HT-29 (cell line): ENCODE measurements at regions not wholly inside any gene's neighbourhood (a gene's known extent, or its start where the extent isn't known, plus 50 kb on each side); places are given as distances from the start of the nearest gene placed in this dataset.
"Not testable (repeated sequence)": the region's sequence is repeated elsewhere in the genome, so short reads cannot be mapped to it uniquely, and the experiment has no call there.

ENCODE experiments used
- DNase-seq: peaks from one replicate; pipeline ENCODE4 v3.0.0-alpha.2; 2015; ENCODE audit warnings: low spot score

DNA sequence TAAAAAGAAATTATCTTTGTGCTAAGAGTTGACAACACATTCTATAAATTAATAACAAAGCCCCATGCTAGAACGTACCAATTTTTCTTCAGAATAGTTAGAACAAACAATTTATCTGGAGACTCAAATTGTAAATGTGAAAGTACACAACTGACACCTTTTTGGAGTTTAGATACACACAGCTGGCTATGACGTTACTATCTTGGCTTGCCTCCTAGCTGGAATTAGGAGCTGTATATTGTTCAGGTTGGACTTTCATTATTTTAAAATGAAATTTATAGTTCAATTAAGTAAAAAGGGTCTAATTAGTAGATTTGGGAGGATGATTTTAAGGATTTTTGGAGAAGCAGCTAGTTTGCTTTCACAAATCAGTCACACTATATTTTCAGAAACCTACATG, 393.9 kb upstream of the RIOK2 start:
- DNase-seq = no peak

- DNase-seq = not testable (repeated sequence)
These were observed 396.9 kb upstream of the RIOK2 start for GRCh38 chr5:97579977-97580376.

DNA sequence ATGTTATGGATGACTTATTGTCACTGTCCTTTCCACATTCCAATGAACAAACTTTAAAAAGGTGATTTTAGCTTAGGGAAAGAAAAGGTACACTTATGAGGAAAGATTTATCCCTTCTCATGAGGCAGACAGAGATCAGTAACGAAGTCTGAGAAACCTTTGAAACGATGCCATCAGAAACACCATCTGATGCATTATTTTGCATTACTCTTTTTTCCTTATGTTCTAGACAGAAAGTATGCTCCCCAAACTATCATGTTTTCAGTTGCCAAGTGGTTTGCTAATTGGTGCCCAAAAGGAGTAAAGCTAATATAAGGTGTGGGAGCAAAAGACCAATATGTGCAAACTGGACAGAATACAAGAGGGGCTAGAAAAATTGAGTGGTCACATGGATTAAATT, 397.7 kb upstream of the RIOK2 start:
- no peak for DNase-seq

DNA sequence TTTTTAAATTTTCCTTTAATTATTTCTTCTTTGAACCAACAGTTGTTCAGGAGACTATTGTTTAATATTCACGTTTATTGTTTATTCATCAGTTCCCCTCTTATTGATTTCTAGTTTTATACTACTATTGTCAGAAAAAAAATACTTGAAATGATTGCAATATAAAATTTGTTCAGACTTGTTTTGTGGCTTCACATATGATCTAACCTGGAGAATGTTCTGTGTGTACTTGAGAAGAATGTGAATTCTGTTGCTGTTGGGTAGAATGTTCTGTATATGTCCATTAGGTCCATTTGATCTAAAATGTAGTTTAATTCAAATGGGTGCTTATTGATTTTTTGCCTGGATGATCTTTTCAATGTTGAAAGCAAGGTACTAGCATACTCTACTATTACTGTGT, 408.7 kb upstream of the RIOK2 start:
- no peak for DNase-seq

DNA sequence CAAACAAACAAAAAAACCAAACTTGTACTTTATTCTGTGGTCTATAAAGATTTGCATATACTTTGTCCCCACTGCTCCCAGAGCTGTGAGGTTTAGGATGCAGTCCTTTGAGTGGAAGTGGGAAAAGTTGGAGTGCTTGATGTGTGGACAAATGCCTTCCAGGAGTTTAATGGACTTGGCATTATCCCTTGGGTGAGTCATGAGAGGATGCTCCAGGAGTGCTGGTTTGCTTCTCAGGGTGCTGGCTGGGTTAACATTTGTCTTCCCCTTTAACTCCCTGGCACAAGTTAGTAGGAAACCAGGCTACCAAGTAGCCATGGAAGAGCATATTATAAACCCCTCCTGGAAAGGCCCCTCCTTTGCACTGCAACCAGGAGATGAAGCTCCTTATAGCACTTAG, 417.4 kb upstream of the RIOK2 start:
- no peak for DNase-seq

DNA sequence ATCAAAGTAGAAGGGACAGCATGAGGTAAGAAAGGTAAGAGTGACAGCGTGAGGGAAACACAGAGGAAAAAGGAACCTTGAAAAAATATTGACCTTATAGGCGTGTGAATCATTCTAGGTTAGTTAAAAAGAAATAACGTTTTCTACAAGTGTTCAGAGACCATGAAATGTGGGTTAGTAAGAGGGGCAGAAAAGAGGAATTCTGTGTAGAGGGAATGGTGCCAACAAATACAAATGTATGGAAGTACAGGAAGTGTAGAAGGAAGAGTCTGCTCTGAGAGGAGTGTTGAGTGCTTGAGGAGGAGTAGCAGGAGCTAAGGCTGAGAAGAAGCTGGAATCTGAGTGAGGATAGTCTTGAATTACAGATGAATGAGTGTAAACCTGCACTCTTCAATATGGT, 418.6 kb upstream of the RIOK2 start:
- DNase-seq = no peak

GRCh38 chr5:97606531-97606930, 423.5 kb upstream of the RIOK2 start:
- no peak for DNase-seq

DNA sequence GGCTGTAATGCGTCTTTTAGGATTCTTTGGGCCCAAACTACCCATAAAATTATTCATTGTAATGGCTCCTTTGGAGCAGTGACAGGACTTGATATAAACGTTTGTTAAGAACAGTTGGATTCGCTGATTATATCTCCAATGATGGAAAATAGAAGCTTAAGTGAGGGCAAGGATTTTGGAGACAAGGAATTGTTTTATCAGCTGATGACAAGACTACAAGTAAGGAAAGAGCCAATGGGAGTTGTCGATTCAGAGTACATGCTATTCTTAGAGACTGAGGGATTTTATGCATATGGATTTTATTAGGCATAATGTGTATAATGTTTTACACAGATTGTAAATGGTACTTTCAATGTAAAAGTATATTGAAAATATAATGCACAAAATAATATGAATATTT, 425.5 kb upstream of the RIOK2 start:
- no peak for DNase-seq

GRCh38 chr5:97618721-97619120, 435.7 kb upstream of the RIOK2 start:
- DNase-seq = no peak

DNA sequence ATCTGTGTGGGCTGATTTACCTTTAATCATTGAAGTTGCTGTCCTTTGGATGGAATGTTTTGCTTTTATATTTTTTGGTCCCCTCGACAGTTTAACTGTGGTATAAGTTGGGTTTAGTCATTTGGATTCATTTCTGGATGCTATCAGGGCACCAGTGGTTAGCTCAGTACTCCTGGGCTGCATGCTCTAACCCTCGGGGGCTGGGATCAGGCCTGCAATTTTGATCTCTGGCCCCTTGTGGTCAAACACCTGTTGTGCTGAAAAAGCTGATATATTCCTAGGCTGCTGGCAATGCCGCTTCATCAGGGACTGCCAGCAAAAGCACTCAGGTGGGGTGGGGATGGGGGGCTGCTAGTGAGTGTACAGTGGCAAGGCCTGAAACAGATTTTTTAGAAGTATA, 440.4 kb upstream of the RIOK2 start:
- DNase-seq = no peak

DNA sequence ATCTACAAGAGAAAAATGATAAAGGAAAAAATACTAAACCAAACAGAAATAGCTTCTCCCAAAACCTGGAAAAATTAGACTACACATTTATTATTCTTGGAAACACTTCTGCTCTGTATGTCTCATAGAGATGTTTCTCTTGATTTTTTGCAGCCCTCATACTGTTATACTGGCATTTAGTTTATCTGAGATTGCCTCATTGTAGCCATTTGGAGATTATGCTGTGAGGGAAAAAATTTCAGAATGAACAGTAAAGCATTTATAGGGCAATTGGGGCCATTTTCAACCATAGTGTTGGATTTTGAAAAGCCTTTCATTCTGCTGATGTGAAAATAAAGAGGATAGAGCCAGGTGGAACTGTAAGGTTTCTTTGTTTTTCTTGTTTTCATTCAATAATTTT, 441.8 kb upstream of the RIOK2 start:
- DNase-seq = no peak

GRCh38 chr5:97627272-97627671, 444.2 kb upstream of the RIOK2 start:
- DNase-seq = no peak

GRCh38 chr5:97628031-97628430, 445.0 kb upstream of the RIOK2 start:
- DNase-seq = no peak

DNA sequence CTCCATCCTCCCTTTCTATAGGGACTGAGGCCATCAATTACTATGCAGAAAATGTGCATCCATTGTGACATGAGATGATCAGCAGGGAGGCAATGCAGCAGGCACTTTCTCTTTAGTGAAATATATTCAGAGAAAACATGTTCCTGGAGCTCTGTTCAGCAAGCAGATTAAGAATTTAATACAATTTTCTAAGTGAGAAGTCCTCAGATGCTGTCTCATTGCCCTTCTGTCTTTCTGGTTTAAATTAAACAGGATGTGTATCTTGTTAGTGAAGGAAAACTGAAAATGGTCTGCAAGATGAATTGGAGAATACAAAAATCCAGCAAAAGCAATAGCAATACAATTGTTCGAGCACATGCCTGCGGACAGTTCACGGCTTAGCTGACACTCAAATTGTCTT, 445.8 kb upstream of the RIOK2 start:
- no peak for DNase-seq

DNA sequence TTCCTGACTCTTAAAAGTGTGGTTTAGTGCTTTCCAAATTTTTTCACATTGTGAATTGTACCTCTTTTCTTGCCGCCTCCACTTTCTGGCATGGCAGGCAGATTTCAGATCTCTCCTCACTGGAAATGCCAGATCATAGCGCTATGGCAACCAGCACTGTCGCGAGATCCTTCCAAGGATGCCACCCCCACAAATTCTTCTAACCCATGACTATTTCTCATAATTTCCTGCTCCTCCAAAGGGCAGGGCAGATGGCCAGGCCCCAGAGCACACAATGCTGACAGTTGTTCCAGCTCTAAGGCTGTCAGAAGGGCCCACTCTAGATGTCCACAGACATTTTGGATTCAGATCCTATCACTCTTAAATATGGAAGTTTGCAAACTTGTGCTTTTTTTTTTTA, 446.2 kb upstream of the RIOK2 start:
- no peak for DNase-seq

- DNase-seq = no peak
These were observed 452.5 kb upstream of the RIOK2 start for GRCh38 chr5:97635553-97635952.

GRCh38 chr5:97636766-97637165, 453.7 kb upstream of the RIOK2 start:
- no peak for DNase-seq

- no peak for DNase-seq
These were observed 458.0 kb upstream of the RIOK2 start for GRCh38 chr5:97641081-97641480.

DNA sequence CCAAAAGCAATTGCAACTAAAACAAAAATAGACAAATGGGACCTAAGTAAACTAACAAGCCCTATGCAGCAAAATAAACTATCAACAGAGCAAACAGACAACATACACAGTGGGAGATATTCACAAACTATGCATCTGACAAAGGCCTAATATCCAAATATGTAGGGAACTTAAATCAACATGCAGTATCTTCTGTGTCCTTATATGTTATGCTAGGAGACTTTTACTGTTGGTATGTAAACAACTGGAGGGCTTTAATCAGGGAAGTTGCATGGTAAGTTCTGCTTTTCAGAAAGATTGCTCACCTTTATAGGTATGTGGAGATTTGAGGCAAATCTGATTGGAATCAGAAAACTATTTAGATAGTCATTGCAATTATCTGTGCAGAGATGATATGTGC, 461.2 kb upstream of the RIOK2 start:
- DNase-seq = no peak

DNA sequence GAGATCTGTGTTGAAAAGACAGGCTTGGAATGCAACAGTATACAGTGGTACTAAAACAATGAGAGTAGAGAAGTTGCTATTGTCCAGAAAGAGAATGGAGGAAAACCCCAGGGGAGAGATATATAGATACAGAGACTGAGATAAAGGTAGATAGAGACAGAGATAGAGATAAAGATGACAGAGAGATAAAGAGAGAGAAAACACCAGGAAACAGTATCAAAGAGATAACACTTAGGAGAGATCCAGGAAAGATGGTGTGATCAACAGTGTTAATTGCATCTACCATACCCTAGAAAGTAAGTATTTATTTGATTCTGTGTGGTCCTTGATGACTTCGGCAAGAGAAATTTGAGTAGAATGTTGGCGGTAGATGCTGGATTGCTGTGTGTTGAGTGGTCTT, 461.8 kb upstream of the RIOK2 start:
- DNase-seq = no peak

DNA sequence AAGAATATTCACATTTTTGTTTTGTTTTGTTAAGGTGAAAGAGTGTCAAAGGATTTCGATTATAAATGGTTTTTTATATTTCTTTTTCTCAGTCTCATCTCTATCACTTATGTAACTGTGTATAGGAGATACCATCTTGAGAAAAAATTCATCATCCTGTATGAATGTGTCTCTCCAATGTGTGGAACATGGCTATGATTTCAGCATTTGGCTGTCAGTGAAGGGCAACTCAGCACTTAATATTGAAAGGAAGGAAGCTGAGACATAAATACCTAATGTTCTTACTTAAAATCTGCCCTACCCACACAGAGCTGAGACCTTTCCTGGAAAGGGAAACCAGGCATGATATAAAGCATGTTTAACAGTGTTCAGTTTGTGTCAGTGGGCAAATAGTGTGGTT, 474.2 kb upstream of the RIOK2 start:
- DNase-seq = no peak

DNA sequence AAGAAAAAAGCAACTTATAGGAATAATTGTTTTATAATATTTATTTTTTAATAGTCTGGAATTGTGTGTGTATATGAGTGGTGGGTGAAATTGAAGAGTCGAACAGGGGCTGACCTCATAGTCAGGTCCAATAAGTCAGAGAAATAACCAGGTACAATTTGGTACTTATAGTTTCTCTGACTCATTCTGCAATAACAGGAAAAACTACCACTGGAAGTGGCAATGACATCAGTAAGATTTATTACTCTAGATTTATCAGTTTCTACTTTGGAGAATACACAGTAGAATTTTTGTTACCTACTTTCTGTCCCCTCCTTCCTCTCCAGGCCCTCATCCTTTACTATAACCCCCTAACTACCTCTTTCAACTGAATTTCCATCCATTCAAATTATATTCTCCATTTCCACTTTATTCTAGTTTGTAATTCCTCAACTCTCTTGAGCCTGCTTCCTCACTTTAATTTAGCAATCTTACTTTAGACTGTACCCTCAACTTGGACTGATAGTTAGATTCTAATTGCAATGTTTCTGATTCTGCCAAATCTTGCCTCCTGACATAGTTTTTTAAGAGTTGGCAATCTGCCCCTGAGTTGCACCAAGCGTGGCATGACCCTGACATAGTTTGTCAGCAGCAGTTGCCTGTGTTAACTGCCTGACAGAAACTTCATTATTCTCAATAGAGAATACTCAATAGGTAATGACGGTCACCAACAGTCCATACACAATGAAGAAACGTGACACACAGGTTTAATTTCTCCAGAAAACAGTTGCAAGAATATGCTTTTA, 475.3 kb upstream of the RIOK2 start:
- DNase-seq = no peak

GRCh38 chr5:97666783-97667182, 483.7 kb upstream of the RIOK2 start:
- DNase-seq = no peak

DNA sequence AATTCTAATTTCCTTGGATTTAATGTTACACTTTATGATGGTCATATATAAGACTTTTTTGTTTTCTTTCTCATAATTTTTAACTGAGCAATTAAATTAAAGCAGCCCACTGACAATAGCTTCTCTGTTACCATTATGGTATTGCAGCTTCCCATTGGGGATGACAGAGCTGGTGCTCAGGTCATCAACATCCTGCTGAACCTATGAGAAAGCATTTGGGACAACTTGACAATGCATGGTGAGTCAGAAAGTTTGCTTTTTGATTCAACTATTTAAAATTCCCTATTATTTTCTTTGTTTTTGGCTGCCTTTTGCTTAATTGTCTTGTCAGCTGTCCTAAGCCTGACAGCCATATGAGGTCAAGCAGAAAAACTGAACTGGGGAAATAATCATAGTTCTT, 487.4 kb upstream of the RIOK2 start:
- no peak for DNase-seq
